ENCODE measurements at regions not wholly inside any gene's neighbourhood (a gene's known extent, or its start where the extent isn't known, plus 50 kb on each side); places are given as distances from the start of the nearest gene placed in this dataset.

GRCh38 chr11:80773919-80774318 lies 1333.1 kb upstream of the TENM4 start:
- no peaks in the 10 kb centered on the region for H3K23me2 ChIP-seq (ENCODE audit: low read depth, low read length)
- no peak overlapping the region for H2BK20ac ChIP-seq (ENCODE audit: low read length)
- no peak overlapping the region for H2BK5ac ChIP-seq (ENCODE audit: low read depth, low read length)
- POLR2A ChIA-PET (ENCODE audit: partially characterized antibody), result no interaction called here
- H3K4ac ChIP-seq (replicated peaks; ENCODE audit: insufficient read length, low read depth, low read length), result no peak overlapping the region
- no peak overlapping the region for H3K4me3 ChIP-seq (ENCODE audit: extremely low read depth in 1 of 4, insufficient read depth in 2 of 4, low read depth in 3 of 4, low read length in 4 of 4)
- no peak for DNase-seq (ENCODE audit: low read depth in 1 of 2, low spot score in 2 of 2)
- H3K27me3 ChIP-seq (replicated peaks in 1 of 4; ENCODE audit: control insufficient read depth in 3 of 4, extremely low read depth in 1 of 4, insufficient read depth in 3 of 4, low read length in 3 of 4), result no peaks in the 10 kb centered on the region
- H3K9me3 ChIP-seq (ENCODE audit: insufficient read depth in 2 of 2, low read depth in 1 of 2, low read length in 1 of 2), result no peaks in the 10 kb centered on the region
- H2AFZ ChIP-seq (ENCODE audit: low read length), result no peak overlapping the region
- no peak overlapping the region for H2BK120ac ChIP-seq (replicated peaks; ENCODE audit: low read depth, low read length)
- H3K4me2 ChIP-seq (ENCODE audit: insufficient read depth in 1 of 2, low read depth in 2 of 2, low read length in 2 of 2), result no peak overlapping the region
- H3K14ac ChIP-seq (ENCODE audit: insufficient read length), result no peak overlapping the region
- H4K8ac ChIP-seq (ENCODE audit: extremely low read depth, insufficient read depth, low read length), result no peak overlapping the region
- H3K79me2 ChIP-seq (ENCODE audit: control insufficient read depth in 1 of 2, insufficient read depth in 2 of 2, low read length in 2 of 2), result no peaks in the 10 kb centered on the region
- no peak overlapping the region for H4K5ac ChIP-seq (ENCODE audit: insufficient read length, low read depth, low read length)
- H4K91ac ChIP-seq (replicated peaks; ENCODE audit: insufficient read length, low read length), result no peak overlapping the region
- H3K23ac ChIP-seq (ENCODE audit: insufficient read length), result no peak overlapping the region
- H3K79me1 ChIP-seq (ENCODE audit: low read depth, low read length), result no peaks in the 10 kb centered on the region
- H3K9ac ChIP-seq (replicated peaks in 1 of 4; ENCODE audit: extremely low read depth in 1 of 4, low read depth in 3 of 4, low read length in 3 of 4), result no peak overlapping the region
- H2BK15ac ChIP-seq (ENCODE audit: low read length), result no peak overlapping the region
- no peaks in the 10 kb centered on the region for H3K36me3 ChIP-seq (ENCODE audit: control insufficient read depth in 2 of 4, insufficient read depth in 4 of 4, low read length in 3 of 4)
- H3K27ac ChIP-seq (ENCODE audit: low read depth, low read length), result no peak overlapping the region
- H3K56ac ChIP-seq (replicated peaks; ENCODE audit: insufficient read length, low read depth, low read length), result no peak overlapping the region
- H3K4me1 ChIP-seq (replicated peaks in 1 of 4; ENCODE audit: control insufficient read depth in 3 of 4, insufficient read depth in 4 of 4, low read length in 3 of 4), result peaks cover 0 to 5% (median under 1%) of the 10 kb centered on the region in 4 experiments; a peak in 2 of 7 replicates
- H2BK12ac ChIP-seq (ENCODE audit: low read depth, low read length), result no peak overlapping the region
- no peak for FAIRE-seq
- no peaks in the 10 kb centered on the region for H4K20me1 ChIP-seq (replicated peaks in 1 of 2; ENCODE audit: control insufficient read depth in 1 of 2, insufficient read depth in 2 of 2, low read length in 2 of 2)
- H3K18ac ChIP-seq (ENCODE audit: extremely low read depth, low read length), result no peak overlapping the region
- H2AK5ac ChIP-seq (ENCODE audit: low read depth, low read length), result no peak overlapping the region
- CTCF ChIA-PET (ENCODE audit: partially characterized antibody), result no interaction called here
- 91% methylated on average over 3 of the region's 3 CpGs; no CpG with 5 or more reads in 1 of the 2 experiments for WGBS, 2 experiments (ENCODE audit: extremely low coverage in 1 of 2, insufficient coverage in 1 of 2, insufficient read length in 1 of 2, insufficient replicate concordance in 2 of 2, low coverage in 1 of 2, low lambda C conversion rate in 2 of 2, missing lambda C conversion rate in 1 of 2)
- TF ChIP-seq EZH2 (IDR thresholded peaks at IDR 0.05; ENCODE audit: low read depth, low read length, severe bottlenecking) (no peak), SP4 (IDR thresholded peaks at IDR 0.05; ENCODE audit: low read length) (no peak), TBP (IDR thresholded peaks at IDR 0.05; ENCODE audit: low read depth, low read length) (no peak), TEAD4 (IDR thresholded peaks at IDR 0.05; ENCODE audit: low read depth, low read length) (no peak), BCL11A (IDR thresholded peaks at IDR 0.05; ENCODE audit: low read depth in 2 of 2, low read length in 2 of 2) (no peak), FOSL1 (IDR thresholded peaks at IDR 0.05; ENCODE audit: insufficient read depth, low read depth, low read length) (no peak), ZNF274 (IDR thresholded peaks at IDR 0.05; ENCODE audit: borderline replicate concordance, extremely low read depth, low read length) (no peak), CEBPB (IDR thresholded peaks at IDR 0.05; ENCODE audit: low read depth, low read length) (no peak), RBBP5 (IDR thresholded peaks at IDR 0.05; ENCODE audit: borderline replicate concordance, low read depth, low read length) (no peak), CTCF (IDR thresholded peaks at IDR 0.05; ENCODE audit: control extremely low read depth in 1 of 3, insufficient read depth in 1 of 3, low read depth in 1 of 3, low read length in 3 of 3) (no peak), ASH2L (IDR thresholded peaks at IDR 0.05; ENCODE audit: low read length) (no peak), POLR2A (IDR thresholded peaks at IDR 0.05; ENCODE audit: control extremely low read depth in 1 of 2, low read depth in 2 of 2, low read length in 2 of 2) (no peak), TAF7 (optimal IDR thresholded peaks at IDR 0.05; ENCODE audit: borderline replicate concordance, low read depth, low read length) (no peak), HDAC6 (IDR thresholded peaks at IDR 0.05; ENCODE audit: low read depth, low read length) (no peak)

All from H1 (cell line).